Endothelial cell of umbilical vein (primary cell): ENCODE measurements at regions not wholly inside any gene's neighbourhood (a gene's known extent, or its start where the extent isn't known, plus 50 kb on each side); places are given as distances from the start of the nearest gene placed in this dataset.

Source experiments
- BruUV-seq: library from RNA; stranded (reverse); fragments of 400-500 nt; replicated peaks from 2 replicates; lab custom pipeline; 2021; lab: Mats Ljungman, UMichigan
- CTCF ChIA-PET: fragments of 300-600, 350-600 bp; sonication (Branson Sonifier 250); formaldehyde crosslinking; loops from one replicate; lab custom pipeline; 2021; ENCODE audit warnings: antibody characterized with exemption, inconsistent platforms; lab: Charles Lee
- POLR2A ChIA-PET: fragments of 300-600, 350-600 bp; sonication (Branson Sonifier 250); formaldehyde crosslinking; loops from one replicate; lab custom pipeline; 2021; ENCODE audit warnings: antibody characterized with exemption, inconsistent platforms; lab: Charles Lee
- DNase-seq: peaks from one replicate; pipeline ENCODE4 v3.0.0-alpha.2; 2011; ENCODE audit warnings: low read depth, low spot score
- FAIRE-seq: peaks from 2 replicates; lab custom pipeline; 2011; peaks lifted over from hg19 to GRCh38; lab: Jason Lieb, UNC
- H2AFZ ChIP-seq: 2 replicates; pipeline ENCODE4 v1.6.0; 2012; ENCODE audit warnings: low read depth, low read length, control low read depth, inconsistent platforms
- H3K27ac ChIP-seq: 2 replicates; pipeline ENCODE4 v1.5.1; 2011; ENCODE audit warnings: low read depth, mild to moderate bottlenecking, control low read depth, low read length, moderate library complexity; ENCODE audit not compliant: insufficient read depth
- H3K27me3 ChIP-seq, 2 experiments: 2 replicates each; pipeline versions ENCODE4 v1.6.0 to v1.6.1; 2011; ENCODE audit warnings: low read length in 2 of 2, mixed read lengths in 1 of 2; ENCODE audit not compliant: control insufficient read depth in 2 of 2, insufficient read depth in 2 of 2
- H3K36me3 ChIP-seq, 2 experiments: 2 replicates in 1 of 2; 3 replicates in 1 of 2; pipeline ENCODE4 v1.5.1; 2011; ENCODE audit warnings: low read length in 2 of 2, mild to moderate bottlenecking in 1 of 2, moderate library complexity in 1 of 2; ENCODE audit not compliant: control insufficient read depth in 2 of 2, insufficient read depth in 2 of 2; ENCODE audit errors: extremely low read depth in 1 of 2
- H3K4me1 ChIP-seq: 3 replicates; pipeline ENCODE4 v1.5.1; 2011; ENCODE audit warnings: mild to moderate bottlenecking, low read length; ENCODE audit not compliant: control insufficient read depth, insufficient read depth; ENCODE audit errors: extremely low read depth
- H3K4me2 ChIP-seq: 2 replicates; pipeline ENCODE4 v1.6.1; 2011; ENCODE audit warnings: low read length, control low read depth, mixed read lengths; ENCODE audit not compliant: insufficient read depth
- H3K4me3 ChIP-seq, 3 experiments: fragments of 200-600 bp in 1 of 3; sonication (generic), shearing (Covaris generic) in 1 of 3; replicated peaks in 1 of 3; 2 replicates each; pipeline ENCODE4 v1.5.1; 2011 to 2016; ENCODE audit warnings: control low read depth in 3 of 3, low read length in 3 of 3, mild to moderate bottlenecking in 2 of 3, inconsistent platforms in 1 of 3, low read depth in 1 of 3, moderate library complexity in 1 of 3; ENCODE audit not compliant: insufficient read depth in 1 of 3
- H3K79me2 ChIP-seq: 2 replicates; pipeline ENCODE4 v1.6.0; 2012; ENCODE audit warnings: low read length, inconsistent platforms; ENCODE audit not compliant: control insufficient read depth, insufficient read depth
- H3K9ac ChIP-seq: replicated peaks from 2 replicates; pipeline ENCODE3; 2011; ENCODE audit warnings: low read length, control low read depth; ENCODE audit not compliant: insufficient read depth; ENCODE audit errors: extremely low read depth
- H3K9me1 ChIP-seq: replicated peaks from 3 replicates; pipeline ENCODE4 v1.6.0; 2011; ENCODE audit warnings: mild to moderate bottlenecking, low read length; ENCODE audit not compliant: control insufficient read depth, insufficient read depth; ENCODE audit errors: extremely low read depth
- H3K9me3 ChIP-seq: replicated peaks from 2 replicates; pipeline ENCODE4 v1.5.1; 2012; ENCODE audit warnings: low read length, inconsistent platforms; ENCODE audit not compliant: control insufficient read depth, insufficient read depth
- H4K20me1 ChIP-seq: replicated peaks from 2 replicates; pipeline ENCODE3; 2011; ENCODE audit warnings: mild to moderate bottlenecking, low read length; ENCODE audit not compliant: control insufficient read depth, insufficient read depth; ENCODE audit errors: extremely low read depth
- EZH2 ChIP-seq: IDR thresholded peaks from 2 replicates; pipeline ENCODE4 v1.6.1; 2012; ENCODE audit warnings: borderline replicate concordance, low read depth, mild to moderate bottlenecking, moderate library complexity, low read length, inconsistent platforms; ENCODE audit not compliant: severe bottlenecking
- FOS ChIP-seq: IDR thresholded peaks from 2 replicates; pipeline ENCODE4 v1.6.1; 2011; ENCODE audit warnings: mild to moderate bottlenecking, low read length, moderate library complexity, borderline replicate concordance; ENCODE audit not compliant: insufficient read depth
- GATA2 ChIP-seq: IDR thresholded peaks from 2 replicates; pipeline ENCODE4 v1.7.0; 2011; ENCODE audit warnings: low read depth, mild to moderate bottlenecking, moderate library complexity, mixed read lengths, low read length; ENCODE audit not compliant: insufficient read length, insufficient read depth
- MYC ChIP-seq: IDR thresholded peaks from one replicate; pipeline ENCODE4 v1.6.1; 2011; ENCODE audit warnings: mild to moderate bottlenecking, low read depth, low read length
- POLR2A ChIP-seq: IDR thresholded peaks from 2 replicates; pipeline ENCODE4 v1.6.1; 2012; ENCODE audit warnings: low read depth, mild to moderate bottlenecking, control low read depth, low read length
- dilution Hi-C: fragments of 300-500 bp; cut with MboI; formaldehyde crosslinking; loops from one replicate; pipeline ENCODE4 v1.15.0; 2019; ENCODE audit warnings: low sequenced_read_pairs; ENCODE audit not compliant: extremely low pct_ligation_motif_present
- intact Hi-C: fragments of 100-400 bp; cut with micrococcal nuclease; formaldehyde crosslinking; loops from one replicate; pipeline ENCODE4 v1.10.0; 2022

DNA sequence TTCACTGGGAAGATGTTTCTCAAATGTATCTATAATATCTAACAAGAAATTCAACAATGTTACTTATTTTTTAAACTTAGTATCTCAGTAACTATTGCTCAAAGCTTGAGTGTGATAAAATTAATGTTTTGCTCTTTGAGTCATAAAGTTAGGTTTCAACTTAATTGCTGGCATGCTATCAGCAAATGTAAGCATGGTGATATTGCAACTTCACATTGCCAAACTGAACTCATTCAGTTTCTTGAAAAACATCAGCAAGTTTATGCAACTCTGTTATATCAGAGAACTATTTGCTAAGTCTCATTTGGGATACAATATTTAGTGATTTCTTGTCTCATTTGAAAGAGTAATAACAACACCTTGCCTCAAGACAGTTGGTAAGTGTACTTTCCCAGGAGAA is 91.2 kb upstream of the KLF3 start:
- Histone ChIP-seq H3K27ac (no peak overlapping the region), H3K79me2 (no peaks in the 10 kb centered on the region), H3K27me3 (peaks cover 0 to 2% of the 10 kb centered on the region in 2 experiments), H3K4me3 (no peak overlapping the region), H3K4me2 (no peak overlapping the region), H2AFZ (no peak overlapping the region), H3K9me1 (no peaks in the 10 kb centered on the region), H3K9me3 (no peaks in the 10 kb centered on the region), H3K9ac (no peak overlapping the region), H3K36me3 (no peaks in the 10 kb centered on the region), H4K20me1 (no peaks in the 10 kb centered on the region), H3K4me1 (no peaks in the 10 kb centered on the region)
- BruUV-seq, result no TSS peak
- FAIRE-seq (no peak), DNase-seq (no peak)
- TF ChIP-seq FOS (no peak), POLR2A (no peak), MYC (no peak), GATA2 (no peak), EZH2 (no peak)
- ChIA-PET POLR2A (no interaction called here), CTCF (no interaction called here)
- dilution Hi-C loops, result no loop called here
- intact Hi-C loops, result no loop called here

DNA sequence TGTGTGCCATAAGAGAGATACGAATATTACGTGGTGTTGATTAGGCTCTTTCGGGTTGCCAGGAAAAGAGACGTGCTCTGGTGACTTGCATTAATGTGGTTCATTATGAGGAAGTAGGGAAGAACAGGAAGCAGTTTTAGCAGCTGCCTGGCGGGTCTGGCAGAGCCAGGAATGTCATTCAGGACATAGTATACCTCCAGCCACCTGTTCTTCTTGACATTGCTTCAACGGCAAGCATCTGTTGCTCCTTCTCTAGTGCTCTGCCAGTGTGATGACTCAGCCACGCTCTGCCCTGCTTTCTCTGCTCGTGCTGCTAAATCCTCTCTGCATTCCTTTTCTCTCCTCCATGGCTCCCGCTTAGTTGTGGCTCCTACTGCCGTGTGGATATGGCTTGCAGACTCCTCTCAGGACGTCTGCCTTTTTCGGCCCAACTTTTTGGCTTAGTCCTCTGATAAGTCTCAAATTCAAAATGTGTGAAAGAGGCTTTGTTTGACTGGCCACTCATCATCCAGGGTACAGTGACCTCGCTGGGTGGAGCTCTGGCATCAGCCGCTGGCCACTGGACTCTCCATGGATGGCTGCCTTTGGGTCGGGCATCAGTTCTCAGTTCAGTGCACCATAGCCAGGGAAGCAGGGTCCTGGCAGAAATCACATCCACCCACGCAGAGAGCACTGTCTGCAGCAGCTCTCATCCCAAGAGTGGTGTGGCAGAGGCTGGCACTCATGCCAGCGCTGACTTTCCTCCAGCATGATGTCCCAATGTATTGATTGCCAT is 89.3 kb upstream of the KLF3 start:
- no peak overlapping the region for H2AFZ ChIP-seq
- H3K27ac ChIP-seq, result no peak overlapping the region
- no TSS peak for BruUV-seq
- CTCF ChIA-PET, result no interaction called here
- H3K4me3 ChIP-seq, result no peak overlapping the region
- H3K9ac ChIP-seq, result no peak overlapping the region
- H3K9me3 ChIP-seq, result no peaks in the 10 kb centered on the region
- no peak for TF ChIP-seq MYC
- no peak for TF ChIP-seq FOS
- H4K20me1 ChIP-seq, result no peaks in the 10 kb centered on the region
- dilution Hi-C loops (no loop called here), intact Hi-C loops (no loop called here)
- H3K9me1 ChIP-seq, result no peaks in the 10 kb centered on the region
- no peaks in the 10 kb centered on the region for H3K4me1 ChIP-seq
- H3K27me3 ChIP-seq, result peaks cover 0 to 2% of the 10 kb centered on the region in 2 experiments
- POLR2A ChIA-PET, result no interaction called here
- no peak for FAIRE-seq
- no peaks in the 10 kb centered on the region for H3K36me3 ChIP-seq
- H3K79me2 ChIP-seq, result no peaks in the 10 kb centered on the region
- no peak for DNase-seq
- no peak overlapping the region for H3K4me2 ChIP-seq
